ENCODE measurements at regions not wholly inside any gene's neighbourhood (a gene's known extent, or its start where the extent isn't known, plus 50 kb on each side); places are given as distances from the start of the nearest gene placed in this dataset.

DNA sequence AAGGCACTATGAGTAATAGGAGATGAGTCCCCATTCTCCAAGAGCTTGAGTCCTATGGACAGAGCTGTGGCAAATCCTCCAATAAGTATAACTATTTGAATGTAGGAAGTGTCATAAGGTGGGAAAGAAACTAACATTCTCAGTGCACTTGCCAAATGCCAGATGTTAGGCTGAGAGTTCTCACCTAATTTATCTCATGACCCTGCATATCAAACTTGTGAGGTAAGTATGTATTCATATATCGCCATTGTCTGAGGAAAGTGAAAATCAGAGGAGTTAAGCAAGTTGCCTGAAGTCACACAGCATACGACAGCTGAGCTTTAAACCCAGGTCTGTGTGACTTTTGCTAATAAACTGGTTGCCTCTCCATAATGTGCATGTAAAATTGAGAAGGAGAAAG is 169.5 kb downstream of the TTC32 start:
- TF ChIP-seq SIN3A (IDR thresholded peaks at IDR 0.05; ENCODE audit: borderline replicate concordance, insufficient read depth, low read length): no peak
- TF ChIP-seq TAF1 (IDR thresholded peaks at IDR 0.05; ENCODE audit: borderline replicate concordance, insufficient read depth, low read length): no peak
- TF ChIP-seq, protein P1, sequence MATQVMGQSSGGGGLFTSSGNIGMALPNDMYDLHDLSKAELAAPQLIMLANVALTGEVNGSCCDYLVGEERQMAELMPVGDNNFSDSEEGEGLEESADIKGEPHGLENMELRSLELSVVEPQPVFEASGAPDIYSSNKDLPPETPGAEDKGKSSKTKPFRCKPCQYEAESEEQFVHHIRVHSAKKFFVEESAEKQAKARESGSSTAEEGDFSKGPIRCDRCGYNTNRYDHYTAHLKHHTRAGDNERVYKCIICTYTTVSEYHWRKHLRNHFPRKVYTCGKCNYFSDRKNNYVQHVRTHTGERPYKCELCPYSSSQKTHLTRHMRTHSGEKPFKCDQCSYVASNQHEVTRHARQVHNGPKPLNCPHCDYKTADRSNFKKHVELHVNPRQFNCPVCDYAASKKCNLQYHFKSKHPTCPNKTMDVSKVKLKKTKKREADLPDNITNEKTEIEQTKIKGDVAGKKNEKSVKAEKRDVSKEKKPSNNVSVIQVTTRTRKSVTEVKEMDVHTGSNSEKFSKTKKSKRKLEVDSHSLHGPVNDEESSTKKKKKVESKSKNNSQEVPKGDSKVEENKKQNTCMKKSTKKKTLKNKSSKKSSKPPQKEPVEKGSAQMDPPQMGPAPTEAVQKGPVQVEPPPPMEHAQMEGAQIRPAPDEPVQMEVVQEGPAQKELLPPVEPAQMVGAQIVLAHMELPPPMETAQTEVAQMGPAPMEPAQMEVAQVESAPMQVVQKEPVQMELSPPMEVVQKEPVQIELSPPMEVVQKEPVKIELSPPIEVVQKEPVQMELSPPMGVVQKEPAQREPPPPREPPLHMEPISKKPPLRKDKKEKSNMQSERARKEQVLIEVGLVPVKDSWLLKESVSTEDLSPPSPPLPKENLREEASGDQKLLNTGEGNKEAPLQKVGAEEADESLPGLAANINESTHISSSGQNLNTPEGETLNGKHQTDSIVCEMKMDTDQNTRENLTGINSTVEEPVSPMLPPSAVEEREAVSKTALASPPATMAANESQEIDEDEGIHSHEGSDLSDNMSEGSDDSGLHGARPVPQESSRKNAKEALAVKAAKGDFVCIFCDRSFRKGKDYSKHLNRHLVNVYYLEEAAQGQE (IDR thresholded peaks at IDR 0.05; ENCODE audit: insufficient read depth in 1 of 2, low read depth in 2 of 2, low read length in 2 of 2): no peak
- TF ChIP-seq FOXP2 (optimal IDR thresholded peaks at IDR 0.05; ENCODE audit: borderline replicate concordance, extremely low read depth, extremely low read length, insufficient read depth): no peak
- no peak for TF ChIP-seq POLR2AphosphoS5 (IDR thresholded peaks at IDR 0.05; ENCODE audit: low read depth, low read length)

DNA sequence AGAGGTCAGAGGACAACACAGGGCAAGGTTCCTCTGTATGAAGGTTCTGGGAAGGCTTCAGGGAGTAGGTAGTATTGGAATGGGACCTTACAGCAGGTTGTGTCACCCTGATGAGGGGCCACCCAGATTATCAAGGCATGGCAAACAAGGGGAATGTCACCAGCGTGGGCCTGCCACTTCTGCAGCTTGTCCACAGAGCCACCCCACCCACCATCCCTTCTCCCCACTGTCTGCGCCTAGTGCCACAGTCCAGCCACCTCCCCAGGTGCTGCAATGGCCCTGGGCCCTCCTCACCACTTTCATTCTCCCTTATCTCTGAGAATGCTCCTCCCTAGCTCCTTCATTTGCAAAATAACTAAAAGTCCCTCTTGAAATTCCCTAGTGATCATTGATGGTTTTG is 170.3 kb downstream of the TTC32 start:
- no peak for TF ChIP-seq FOXP2 (optimal IDR thresholded peaks at IDR 0.05; ENCODE audit: borderline replicate concordance, extremely low read depth, extremely low read length, insufficient read depth)
- TF ChIP-seq TAF1 (IDR thresholded peaks at IDR 0.05; ENCODE audit: borderline replicate concordance, insufficient read depth, low read length): no peak
- TF ChIP-seq, protein P1 (IDR thresholded peaks at IDR 0.05; ENCODE audit: insufficient read depth in 1 of 2, low read depth in 2 of 2, low read length in 2 of 2): no peak
- no peak for TF ChIP-seq POLR2AphosphoS5 (IDR thresholded peaks at IDR 0.05; ENCODE audit: low read depth, low read length)
- TF ChIP-seq SIN3A (IDR thresholded peaks at IDR 0.05; ENCODE audit: borderline replicate concordance, insufficient read depth, low read length): no peak

DNA sequence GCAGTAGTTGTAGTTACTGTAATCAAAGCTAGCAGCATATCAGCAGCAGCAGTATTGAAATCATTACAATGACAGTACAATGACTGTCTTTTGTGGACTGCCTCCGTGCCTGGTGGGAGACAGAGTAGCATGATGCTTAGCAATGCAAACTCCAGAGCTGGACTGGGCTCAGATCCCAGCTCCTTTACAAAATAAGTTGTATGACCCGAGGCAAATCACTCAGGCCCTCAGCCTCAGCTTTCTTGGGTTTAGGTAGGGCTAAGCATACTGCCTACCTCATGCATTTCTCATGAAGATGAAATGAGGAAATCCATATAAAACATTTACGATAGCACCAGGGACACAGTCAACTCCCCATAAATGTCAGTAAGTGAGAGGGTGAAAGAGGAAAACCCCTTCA is 170.7 kb downstream of the TTC32 start:
- TF ChIP-seq TAF1 (IDR thresholded peaks at IDR 0.05; ENCODE audit: borderline replicate concordance, insufficient read depth, low read length): no peak
- no peak for TF ChIP-seq POLR2AphosphoS5 (IDR thresholded peaks at IDR 0.05; ENCODE audit: low read depth, low read length)
- TF ChIP-seq FOXP2 (optimal IDR thresholded peaks at IDR 0.05; ENCODE audit: borderline replicate concordance, extremely low read depth, extremely low read length, insufficient read depth): no peak
- TF ChIP-seq, protein P1 (IDR thresholded peaks at IDR 0.05; ENCODE audit: insufficient read depth in 1 of 2, low read depth in 2 of 2, low read length in 2 of 2): no peak
- no peak for TF ChIP-seq SIN3A (IDR thresholded peaks at IDR 0.05; ENCODE audit: borderline replicate concordance, insufficient read depth, low read length)

DNA sequence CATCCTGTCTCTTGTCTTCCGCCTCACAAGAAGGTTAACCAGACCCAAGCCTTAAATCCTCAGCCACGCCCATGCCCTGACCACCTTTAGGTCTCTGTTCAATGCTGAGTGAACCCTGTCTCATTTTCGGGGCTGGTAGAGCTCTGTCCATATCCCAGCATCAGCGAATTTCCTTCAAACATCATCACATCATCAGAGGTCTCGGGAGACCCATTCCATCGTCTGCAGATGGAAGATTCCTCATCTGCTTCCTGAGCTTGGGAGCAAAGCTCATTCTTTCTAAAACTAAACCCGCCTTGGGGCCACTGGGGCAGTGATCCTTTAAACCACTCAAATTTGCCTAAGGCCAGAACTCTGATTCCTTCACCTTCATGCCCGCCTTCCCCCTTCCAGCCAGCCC is 173.7 kb downstream of the TTC32 start:
- TF ChIP-seq SIN3A (IDR thresholded peaks at IDR 0.05; ENCODE audit: borderline replicate concordance, insufficient read depth, low read length) (no peak), POLR2AphosphoS5 (IDR thresholded peaks at IDR 0.05; ENCODE audit: low read depth, low read length) (no peak), TAF1 (IDR thresholded peaks at IDR 0.05; ENCODE audit: borderline replicate concordance, insufficient read depth, low read length) (no peak), FOXP2 (optimal IDR thresholded peaks at IDR 0.05; ENCODE audit: borderline replicate concordance, extremely low read depth, extremely low read length, insufficient read depth) (no peak)
- TF ChIP-seq, protein P1 (IDR thresholded peaks at IDR 0.05; ENCODE audit: insufficient read depth in 1 of 2, low read depth in 2 of 2, low read length in 2 of 2): no peak

DNA sequence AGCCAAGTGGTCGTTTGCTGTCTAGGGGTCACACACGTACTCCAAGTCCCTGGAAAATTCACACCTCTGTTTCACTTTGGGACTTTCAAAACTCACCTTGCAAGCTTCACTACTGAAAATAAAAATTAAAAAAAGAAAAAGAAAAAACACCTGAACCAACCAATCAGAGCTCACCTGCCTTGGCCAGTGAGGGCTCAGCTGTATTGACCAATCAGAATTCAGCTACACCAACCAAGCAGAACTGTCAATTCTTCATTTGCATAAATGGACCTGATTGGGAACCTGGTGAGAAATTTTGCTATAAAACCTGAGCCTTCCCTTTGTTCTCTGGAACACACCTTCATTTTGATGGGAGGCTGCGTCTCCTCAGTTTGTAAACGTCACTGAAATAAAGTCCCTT is 176.4 kb downstream of the TTC32 start:
- TF ChIP-seq FOXP2 (optimal IDR thresholded peaks at IDR 0.05; ENCODE audit: borderline replicate concordance, extremely low read depth, extremely low read length, insufficient read depth): no peak
- no peak for TF ChIP-seq SIN3A (IDR thresholded peaks at IDR 0.05; ENCODE audit: borderline replicate concordance, insufficient read depth, low read length)

Data from PFSK-1 (cell line).